RWPE2 (cell line): ENCODE measurements at regions not wholly inside any gene's neighbourhood (a gene's known extent, or its start where the extent isn't known, plus 50 kb on each side); places are given as distances from the start of the nearest gene placed in this dataset.

Experiments used
- ATAC-seq: fragments of 200-7000 bp; cut with Tn5 transposase; 3 replicates; pipeline ENCODE4 v1.9.1; 2021; ENCODE audit warnings: low read depth
- DNase-seq: peaks from one replicate; pipeline ENCODE4 v3.0.0-alpha.2; 2020; ENCODE audit warnings: low spot score
- H3K27ac ChIP-seq: fragments of 450-650 bp; 2 replicates; pipeline ENCODE4 v1.5.1; 2017; ENCODE audit warnings: mild to moderate bottlenecking; ENCODE audit not compliant: poor library complexity, severe bottlenecking
- H3K27me3 ChIP-seq: fragments of 250-450 bp; sonication (Bioruptor Pico); 2 replicates; pipeline ENCODE4 v1.5.1; 2021; ENCODE audit warnings: mild to moderate bottlenecking, moderate library complexity; ENCODE audit not compliant: insufficient read depth, poor library complexity, severe bottlenecking
- H3K36me3 ChIP-seq: fragments of 250-450 bp; sonication (Bioruptor Pico); 2 replicates; pipeline ENCODE4 v1.5.1; 2020; ENCODE audit warnings: low read depth, mild to moderate bottlenecking, moderate library complexity
- H3K4me1 ChIP-seq: fragments of 250-450 bp; sonication (Bioruptor Pico); 2 replicates; pipeline ENCODE4 v1.5.1; 2021; ENCODE audit warnings: mild to moderate bottlenecking, moderate library complexity; ENCODE audit not compliant: insufficient read depth, poor library complexity, severe bottlenecking
- H3K4me3 ChIP-seq: fragments of 250-450 bp; sonication (Bioruptor Pico); 2 replicates; pipeline ENCODE4 v1.5.1; 2021; ENCODE audit warnings: mild to moderate bottlenecking, moderate library complexity; ENCODE audit not compliant: severe bottlenecking
- H3K9me3 ChIP-seq: fragments of 250-450 bp; sonication (Bioruptor Pico); 2 replicates; pipeline ENCODE4 v1.5.1; 2021; ENCODE audit warnings: mild to moderate bottlenecking, moderate library complexity; ENCODE audit not compliant: severe bottlenecking
- TF ChIP-seq, protein P1 (sequence below): fragments of 450-650 bp; IDR thresholded peaks from one replicate; pipeline ENCODE4 v1.5.1; 2017; ENCODE audit warnings: mild to moderate bottlenecking, moderate library complexity; ENCODE audit not compliant: poor library complexity, severe bottlenecking

DNA sequence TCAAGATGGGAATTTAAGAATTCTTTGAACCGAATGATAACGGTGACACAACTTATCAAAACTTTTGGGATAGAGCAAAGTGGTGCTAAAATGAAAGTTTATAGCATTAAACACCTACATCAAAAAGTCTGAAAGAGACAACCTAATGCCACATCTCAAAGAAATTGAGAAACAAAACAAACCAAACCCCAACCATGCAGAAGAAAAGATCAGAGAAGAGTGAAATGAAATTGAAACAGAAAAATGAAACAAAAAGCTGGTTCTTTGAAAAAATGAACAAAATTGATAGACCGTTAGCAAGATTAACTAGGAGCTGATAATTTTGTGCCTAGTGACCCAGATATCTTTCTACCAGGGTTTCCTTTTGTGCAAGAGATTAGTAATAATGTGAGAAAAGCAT lies 248.0 kb upstream of the EYS start:
- no peaks in the 10 kb centered on the region for H3K4me1 ChIP-seq
- DNase-seq, result no peak
- H3K27me3 ChIP-seq, result peaks cover 6% of the 10 kb centered on the region
- H3K27ac ChIP-seq, result no peak overlapping the region
- no peak for ATAC-seq
- TF ChIP-seq, protein P1, sequence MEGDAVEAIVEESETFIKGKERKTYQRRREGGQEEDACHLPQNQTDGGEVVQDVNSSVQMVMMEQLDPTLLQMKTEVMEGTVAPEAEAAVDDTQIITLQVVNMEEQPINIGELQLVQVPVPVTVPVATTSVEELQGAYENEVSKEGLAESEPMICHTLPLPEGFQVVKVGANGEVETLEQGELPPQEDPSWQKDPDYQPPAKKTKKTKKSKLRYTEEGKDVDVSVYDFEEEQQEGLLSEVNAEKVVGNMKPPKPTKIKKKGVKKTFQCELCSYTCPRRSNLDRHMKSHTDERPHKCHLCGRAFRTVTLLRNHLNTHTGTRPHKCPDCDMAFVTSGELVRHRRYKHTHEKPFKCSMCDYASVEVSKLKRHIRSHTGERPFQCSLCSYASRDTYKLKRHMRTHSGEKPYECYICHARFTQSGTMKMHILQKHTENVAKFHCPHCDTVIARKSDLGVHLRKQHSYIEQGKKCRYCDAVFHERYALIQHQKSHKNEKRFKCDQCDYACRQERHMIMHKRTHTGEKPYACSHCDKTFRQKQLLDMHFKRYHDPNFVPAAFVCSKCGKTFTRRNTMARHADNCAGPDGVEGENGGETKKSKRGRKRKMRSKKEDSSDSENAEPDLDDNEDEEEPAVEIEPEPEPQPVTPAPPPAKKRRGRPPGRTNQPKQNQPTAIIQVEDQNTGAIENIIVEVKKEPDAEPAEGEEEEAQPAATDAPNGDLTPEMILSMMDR, result no peak
- no peak overlapping the region for H3K4me3 ChIP-seq
- no peaks in the 10 kb centered on the region for H3K9me3 ChIP-seq
- no peaks in the 10 kb centered on the region for H3K36me3 ChIP-seq

DNA sequence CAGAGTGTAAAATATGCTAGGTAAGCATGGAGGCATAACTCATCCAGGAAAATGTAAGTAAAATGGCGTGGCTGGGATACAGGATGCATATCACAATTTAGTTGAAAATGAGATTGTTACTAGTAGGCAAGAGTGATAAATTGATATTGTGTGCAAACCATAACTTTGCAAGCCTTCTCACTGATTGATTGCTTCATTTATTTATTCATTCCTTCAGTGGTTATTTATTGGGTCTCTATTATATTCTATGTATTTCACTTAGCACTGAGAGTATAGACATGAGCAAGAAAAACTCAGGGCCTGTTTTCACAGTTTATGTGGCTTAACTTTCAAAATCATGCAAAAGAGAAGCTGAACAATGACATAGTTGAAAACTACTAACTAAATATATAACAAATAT lies 241.0 kb upstream of the EYS start:
- ATAC-seq (no peak), DNase-seq (no peak)
- Histone ChIP-seq H3K36me3 (no peaks in the 10 kb centered on the region), H3K4me3 (no peak overlapping the region), H3K9me3 (no peaks in the 10 kb centered on the region), H3K4me1 (no peaks in the 10 kb centered on the region), H3K27me3 (no peaks in the 10 kb centered on the region), H3K27ac (no peak overlapping the region)
- TF ChIP-seq, protein P1, result no peak

DNA sequence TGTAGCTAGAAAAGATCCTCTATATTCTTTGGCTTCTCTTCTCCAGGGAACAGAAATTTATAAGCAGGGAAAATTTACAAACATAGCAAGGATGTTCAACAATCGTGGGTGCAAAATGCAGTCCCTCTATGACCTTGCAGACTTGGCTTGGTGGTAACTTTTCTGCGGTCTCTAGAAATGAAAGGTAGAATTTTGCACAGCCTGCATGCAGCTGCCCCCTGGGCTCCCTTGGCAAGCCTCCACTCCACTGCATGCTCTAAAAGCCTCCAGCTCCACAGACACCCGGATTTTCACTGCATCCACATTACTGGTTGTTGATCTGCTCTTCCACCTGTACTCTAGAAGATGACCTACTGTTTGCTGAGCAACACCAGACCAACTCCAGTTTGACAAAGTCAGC lies 236.5 kb upstream of the EYS start:
- no peak for DNase-seq
- Histone ChIP-seq H3K4me3 (no peak overlapping the region), H3K9me3 (peaks cover 2% of the 10 kb centered on the region), H3K27ac (no peak overlapping the region), H3K4me1 (no peaks in the 10 kb centered on the region), H3K36me3 (no peaks in the 10 kb centered on the region), H3K27me3 (no peaks in the 10 kb centered on the region)
- no peak for ATAC-seq
- TF ChIP-seq, protein P1, result no peak

DNA sequence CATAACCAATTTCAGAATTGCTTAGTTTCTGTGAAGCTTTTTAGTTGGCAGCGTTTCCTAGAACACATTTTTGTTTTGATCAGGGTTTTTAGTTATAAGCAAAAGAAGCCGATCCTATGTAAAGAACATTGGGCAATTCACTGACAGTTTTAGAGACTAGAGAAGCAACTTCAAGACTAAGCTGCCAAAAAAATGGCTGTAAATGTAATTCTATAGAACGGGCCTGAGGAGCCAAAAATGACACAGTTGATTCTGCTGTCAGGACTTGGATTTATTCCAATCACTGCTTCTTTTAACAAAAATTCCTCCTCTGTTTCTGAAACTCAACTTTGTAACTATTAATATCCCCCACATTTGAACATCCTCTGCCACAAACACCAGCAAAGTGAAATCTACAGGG lies 236.0 kb upstream of the EYS start:
- H3K27me3 ChIP-seq, result no peaks in the 10 kb centered on the region
- TF ChIP-seq, protein P1, result no peak
- H3K9me3 ChIP-seq, result peaks cover 2% of the 10 kb centered on the region
- H3K36me3 ChIP-seq, result no peaks in the 10 kb centered on the region
- no peaks in the 10 kb centered on the region for H3K4me1 ChIP-seq
- ATAC-seq (no peak), DNase-seq (no peak)
- H3K27ac ChIP-seq, result no peak overlapping the region
- H3K4me3 ChIP-seq, result no peak overlapping the region

DNA sequence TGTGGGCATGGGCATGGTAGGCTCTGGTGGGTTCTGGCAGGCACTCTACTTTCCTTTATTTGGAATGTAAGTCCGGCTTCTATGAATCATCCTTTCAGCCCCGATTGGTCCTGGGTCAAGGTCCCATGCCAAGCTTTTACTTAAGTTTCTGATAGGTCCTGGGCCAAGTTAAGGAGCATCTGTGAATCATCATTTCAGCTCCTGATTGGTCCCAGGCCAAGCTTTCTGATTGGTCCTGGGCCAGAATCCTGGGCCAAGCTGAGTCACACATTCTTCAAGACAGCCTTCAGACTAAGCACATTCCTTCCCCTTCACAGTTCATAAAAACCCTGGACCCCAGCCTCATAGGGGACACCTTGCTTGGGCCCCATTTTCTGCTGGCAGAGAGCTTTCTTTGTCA lies 231.0 kb upstream of the EYS start:
- no peak for DNase-seq
- H3K27me3 ChIP-seq, result no peaks in the 10 kb centered on the region
- TF ChIP-seq, protein P1, result no peak
- no peak for ATAC-seq
- H3K4me3 ChIP-seq, result no peak overlapping the region
- H3K9me3 ChIP-seq, result peaks cover 2% of the 10 kb centered on the region
- H3K27ac ChIP-seq, result no peak overlapping the region
- no peaks in the 10 kb centered on the region for H3K36me3 ChIP-seq
- no peaks in the 10 kb centered on the region for H3K4me1 ChIP-seq
